Fibroblast of skin of scalp (primary cell): ENCODE measurements at regions not wholly inside any gene's neighbourhood (a gene's known extent, or its start where the extent isn't known, plus 50 kb on each side); places are given as distances from the start of the nearest gene placed in this dataset.

Experiments used
- DNase-seq: peaks from one replicate; pipeline ENCODE4 v3.0.0-alpha.2; 2013

DNA sequence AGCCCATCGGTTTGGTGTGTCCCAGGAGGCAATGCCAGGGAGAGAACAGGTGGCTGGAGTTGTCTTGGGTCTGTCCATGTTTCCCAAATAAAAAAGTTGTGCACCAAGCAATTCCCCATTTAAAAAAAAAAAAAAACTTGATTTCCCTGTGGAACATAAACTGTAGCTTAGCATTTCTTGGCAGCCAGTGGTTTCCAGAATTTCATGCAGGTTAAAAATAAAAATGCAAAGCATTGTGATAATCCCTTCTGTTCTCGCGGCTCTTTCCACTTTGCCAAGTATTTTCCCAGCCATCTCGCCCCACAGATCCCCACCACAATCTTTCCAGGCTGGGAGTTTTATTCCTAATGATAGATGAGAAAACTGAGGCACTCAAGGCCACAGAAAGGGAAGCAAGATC lies 51.4 kb upstream of the MSX1 start:
- no peak for DNase-seq

DNA sequence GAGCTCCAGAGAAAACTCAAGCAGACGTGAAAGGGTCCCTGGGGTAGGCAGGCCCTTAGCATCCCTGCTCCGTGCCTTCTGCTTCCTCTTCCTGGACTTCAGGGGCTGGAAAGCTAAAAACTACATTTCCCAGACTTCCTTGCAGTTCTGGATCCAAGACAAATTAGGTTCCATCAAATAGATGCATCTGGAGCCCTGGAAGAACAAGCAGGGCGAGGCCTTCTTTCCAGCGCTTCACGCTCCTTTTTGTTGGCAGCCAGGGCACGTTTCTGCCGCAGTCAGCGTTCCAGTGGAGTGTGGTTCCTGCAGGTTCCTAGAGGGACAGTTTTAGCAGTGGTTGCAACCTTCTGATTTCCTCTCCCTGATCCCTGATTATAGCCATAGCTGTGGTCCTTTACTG lies 53.6 kb upstream of the MSX1 start:
- DNase-seq, result no peak

DNA sequence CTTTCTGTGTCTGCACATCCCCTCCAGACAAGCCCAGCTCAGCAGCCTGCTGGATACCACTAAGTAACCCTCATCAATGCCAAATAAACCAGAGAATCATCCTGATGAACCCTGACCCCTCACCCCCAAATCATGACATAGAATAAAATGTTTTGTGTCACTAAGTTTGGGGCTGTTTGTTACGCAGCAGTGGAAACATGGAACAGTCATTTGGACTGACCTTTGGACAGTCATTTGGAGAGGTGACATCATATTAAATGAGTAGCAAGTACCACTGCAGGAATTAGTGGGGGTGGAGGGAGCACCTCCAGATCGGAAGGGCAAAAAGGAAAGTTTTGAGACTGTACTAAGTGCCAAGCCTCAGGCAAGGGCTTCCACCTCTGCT lies 55.6 kb upstream of the MSX1 start:
- DNase-seq, result no peak

DNA sequence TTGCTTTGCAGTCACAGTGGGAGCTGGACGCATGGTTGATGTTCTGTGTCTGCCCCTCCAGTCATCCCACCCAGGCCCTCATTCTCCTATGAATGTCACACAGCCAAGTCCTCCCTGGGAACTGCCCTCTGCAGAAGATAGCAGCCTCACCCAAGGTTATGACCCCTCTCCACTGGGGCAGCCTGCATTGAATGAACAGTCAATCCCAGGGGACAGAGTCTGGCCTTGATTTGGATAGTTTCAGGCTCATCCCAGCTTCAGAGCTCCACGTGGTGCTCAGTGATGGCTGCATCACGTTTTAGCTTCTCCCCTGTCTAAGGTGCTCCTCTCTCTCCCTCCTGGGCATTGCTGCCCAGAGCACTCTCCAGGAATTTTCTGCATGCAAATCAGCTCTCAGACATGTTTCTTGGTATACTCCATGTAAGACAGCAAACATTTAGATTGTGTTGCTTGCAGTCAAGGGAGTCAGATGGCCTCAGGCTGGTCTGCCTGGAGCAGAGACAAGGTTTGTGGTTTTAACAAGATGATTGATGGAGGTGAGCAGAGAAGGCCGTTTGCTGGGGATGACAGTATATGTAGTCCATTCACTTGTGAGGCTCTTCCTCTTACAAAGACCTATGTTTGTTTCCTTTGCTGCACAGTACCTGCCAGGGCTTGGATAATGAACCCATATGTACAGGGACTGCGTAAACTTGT lies 56.1 kb upstream of the MSX1 start:
- DNase-seq, result no peak

DNA sequence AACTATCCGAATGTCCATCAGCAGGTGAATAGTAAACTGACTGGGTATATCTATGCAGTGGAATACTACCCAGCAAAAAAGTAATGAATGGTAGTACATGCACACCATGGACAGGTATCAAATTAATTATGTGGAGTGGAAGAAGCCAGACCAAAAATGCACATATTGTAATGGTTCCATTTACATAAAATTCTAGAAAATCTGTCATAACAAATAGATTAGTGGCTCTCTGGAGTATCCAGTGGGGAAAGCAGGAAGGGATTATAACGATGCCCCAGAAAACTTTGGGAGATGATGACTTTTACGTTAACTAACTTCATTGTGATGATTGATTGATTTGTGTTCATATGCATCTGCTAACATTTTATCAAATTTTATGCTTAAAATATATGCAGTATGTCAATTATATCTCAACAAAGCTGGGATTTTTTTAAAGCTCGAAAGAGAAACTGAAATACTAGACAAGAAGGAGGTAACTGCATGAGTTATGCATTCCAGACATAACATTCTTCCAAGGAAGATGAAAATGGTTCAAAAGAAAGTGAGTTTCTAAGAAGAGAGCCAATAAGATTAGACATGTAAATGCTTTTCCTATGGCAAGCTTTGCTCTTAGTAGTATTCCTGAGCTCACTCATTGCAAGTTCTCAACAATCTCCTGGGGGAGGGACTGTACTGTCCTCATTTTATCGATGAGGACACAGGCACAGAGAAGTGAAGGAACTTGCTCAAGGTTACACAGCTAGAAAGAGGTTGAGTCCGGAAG lies 58.6 kb upstream of the MSX1 start:
- DNase-seq, result peak; percentile 78

DNA sequence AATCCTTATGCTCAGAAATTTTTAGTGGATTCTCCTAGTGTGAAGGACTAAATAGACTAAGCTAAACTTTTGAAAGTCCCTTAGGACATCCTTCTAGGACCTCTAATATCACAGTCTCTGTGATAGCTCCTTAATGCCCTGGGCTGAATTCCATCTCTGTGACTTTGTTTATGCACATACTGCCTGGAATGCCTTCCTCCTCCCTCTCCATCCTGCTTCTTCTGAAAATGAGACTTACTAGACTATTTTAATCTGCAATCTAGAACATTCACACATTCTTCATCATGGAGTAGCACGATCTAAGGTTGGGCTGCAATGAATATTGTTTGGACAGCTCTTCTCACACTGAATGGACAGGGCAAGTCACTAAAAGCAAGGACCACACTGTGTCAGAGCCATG lies 65.0 kb upstream of the MSX1 start:
- peak; percentile 60 for DNase-seq

DNA sequence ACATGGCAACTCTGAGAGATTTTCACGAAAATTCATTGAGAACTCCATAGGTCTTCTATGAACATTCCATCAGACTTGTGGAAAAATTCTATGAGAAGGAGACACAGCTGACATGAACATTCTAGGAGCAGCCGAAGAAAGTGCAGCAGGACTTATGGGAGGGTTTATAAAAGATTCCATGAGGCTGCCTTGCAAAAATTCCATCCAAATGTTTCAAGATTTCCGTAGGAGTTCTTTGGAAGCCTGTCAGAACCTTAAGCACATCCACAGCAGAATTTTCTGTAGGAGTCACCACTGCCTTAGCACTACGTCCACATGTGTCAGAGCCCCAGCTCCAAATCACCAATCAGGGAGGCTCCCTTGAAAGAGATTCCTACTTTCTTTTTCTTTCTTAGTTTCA lies 67.0 kb upstream of the MSX1 start:
- DNase-seq, result peak; percentile 95

DNA sequence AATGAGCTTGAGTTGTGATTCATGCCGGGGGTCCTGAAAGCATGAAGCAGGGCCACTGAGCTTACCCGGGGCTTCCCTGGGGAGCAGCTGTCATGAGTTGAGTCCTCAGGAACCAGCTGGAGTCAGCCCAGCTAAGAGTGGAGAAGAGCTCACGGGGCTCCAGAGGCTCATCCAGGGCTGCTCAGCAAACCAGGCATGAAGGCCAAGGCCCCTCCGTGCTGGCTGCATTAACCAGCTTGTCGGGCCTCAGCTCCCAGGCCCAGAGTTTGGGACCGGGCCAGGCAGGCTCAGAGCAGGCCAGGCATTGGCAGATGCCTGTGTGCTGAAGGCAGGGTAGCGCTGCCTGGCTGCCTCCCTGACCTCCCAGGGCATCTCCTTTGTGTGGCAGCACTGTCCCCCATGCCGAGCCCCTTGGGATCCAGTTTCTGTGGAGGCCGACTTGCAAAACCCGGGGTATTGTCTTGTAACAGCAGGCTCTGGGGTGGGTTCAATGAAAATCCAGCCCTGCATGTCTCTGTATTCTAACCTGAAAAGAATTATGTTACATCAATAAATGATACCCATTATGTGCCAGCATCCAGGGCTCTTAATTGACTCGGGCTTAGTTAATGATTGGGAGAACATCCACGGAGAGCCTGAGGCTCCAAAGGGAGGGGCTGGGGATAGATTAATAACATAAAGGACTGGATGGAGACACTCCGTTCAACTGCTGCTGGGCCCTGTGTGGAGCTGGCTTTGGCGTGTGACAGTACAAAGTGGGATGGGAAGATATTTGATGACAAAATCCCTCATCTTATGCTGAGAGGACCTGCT lies 68.0 kb upstream of the MSX1 start:
- DNase-seq, result peak; percentile 96

DNA sequence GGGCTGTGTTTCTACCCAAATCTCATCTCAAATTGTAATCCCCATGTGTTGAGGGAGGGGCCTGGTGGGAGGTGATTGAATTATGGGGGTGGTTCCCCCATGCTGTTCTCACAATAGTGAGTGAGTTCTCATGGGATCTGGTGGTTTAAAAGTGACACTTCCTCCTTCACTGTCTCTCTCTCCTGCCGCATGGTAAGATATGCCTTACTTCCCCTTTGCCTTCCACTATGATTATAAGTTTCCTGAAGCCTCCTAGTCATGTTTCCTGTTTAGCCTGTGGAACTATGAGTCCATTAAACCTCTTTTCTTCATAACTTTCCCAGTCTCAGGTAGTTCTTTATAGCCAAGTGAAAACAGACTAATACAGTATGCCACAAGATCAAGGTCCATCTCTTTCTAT lies 70.0 kb upstream of the MSX1 start:
- DNase-seq, result no peak

DNA sequence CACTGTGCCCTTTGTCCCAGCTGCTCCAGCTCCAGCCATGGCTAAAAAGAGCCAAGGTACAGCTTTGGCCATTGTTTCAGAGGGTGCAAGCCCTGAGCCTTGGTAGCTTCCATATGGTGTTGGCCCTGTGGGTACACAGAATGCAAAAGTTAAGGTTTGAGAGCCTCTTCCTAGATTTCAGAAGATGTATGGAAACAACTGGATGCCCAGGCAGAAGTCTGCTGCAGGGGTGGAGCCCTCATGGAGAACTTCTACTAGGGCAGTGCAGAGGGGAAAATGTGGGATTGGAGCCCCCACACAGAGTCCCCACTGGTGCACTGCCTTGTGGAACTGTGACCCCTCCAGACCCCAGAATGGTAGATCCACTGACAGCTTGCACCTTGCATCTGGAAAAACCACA lies 70.9 kb upstream of the MSX1 start:
- DNase-seq, result no peak

DNA sequence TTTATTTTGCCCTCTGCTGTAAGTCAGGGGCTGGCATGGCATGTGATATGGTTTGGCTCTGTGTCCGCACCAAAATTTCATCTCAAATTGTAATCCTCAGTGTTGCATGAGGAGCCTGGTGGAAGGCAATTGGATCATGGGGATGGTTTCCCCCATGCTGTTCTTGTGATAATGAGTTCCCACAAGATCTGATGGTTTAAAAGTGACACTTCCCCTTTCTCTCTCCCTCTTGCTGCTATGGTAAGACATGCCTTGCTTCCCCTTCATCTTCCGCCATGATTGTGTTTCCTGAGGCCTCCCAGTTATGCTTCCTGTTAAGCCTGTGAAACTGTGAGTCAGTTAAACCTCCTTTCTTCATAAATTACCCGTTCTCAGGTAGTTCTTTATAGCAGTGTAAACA lies 72.0 kb upstream of the MSX1 start:
- DNase-seq, result no peak

DNA sequence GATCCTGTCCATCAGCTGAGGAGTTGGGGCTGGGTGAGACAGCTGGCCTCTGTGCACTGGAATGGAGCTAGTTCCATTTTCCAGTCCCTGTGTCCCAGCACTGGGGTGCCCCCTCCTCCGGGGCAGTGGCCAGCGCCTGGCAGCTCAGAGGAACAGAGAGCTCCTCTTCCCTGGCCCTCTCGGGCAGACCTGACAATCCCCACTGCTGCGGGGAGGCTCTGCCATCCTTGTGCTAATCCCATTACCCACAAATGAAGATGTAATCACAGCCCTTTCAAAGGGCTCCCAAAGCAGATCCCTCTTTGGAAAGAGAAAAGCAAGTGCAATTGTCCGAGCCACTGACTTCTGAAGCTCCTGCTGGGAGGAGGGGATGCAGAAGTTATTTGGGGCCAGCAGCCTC lies 75.1 kb upstream of the MSX1 start:
- no peak for DNase-seq

DNA sequence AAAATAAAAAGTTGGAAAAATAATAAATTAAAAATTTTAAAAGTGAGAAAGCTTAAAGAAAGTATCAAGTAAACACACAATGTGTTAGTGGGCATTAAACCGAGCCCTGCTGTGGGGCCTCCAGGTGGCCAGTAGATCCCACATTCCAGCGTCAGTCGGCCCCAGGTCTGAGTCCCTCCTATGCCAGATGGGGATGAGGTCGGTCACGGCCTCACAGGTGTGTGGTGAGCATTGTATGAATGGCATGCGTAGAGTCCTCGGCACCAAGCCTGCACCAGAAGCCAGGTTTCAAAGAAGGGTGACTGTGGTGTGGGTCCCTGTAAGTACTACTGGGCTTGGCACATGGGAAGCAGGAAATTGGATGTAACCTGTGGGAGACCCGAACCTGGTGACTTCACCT lies 75.6 kb upstream of the MSX1 start:
- no peak for DNase-seq

DNA sequence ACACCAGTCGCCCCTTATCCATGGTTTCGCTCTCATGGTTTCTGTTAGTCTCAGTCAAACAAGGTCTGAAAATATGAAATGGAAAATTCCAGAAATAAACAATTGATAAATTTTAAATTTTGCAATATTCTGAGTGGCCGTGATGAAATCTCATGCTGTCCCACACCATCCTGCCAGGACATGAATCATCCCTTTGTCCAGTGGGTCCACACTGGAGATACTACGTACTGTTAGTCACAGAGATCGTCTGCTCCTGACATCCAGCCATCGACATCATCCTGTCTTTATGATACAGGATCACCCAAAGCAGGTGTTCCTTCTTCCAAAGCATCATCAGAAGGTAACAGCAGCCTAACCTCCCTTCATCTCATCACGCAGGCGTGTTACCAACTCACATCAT lies 76.5 kb upstream of the MSX1 start:
- peak; percentile 38 for DNase-seq

DNA sequence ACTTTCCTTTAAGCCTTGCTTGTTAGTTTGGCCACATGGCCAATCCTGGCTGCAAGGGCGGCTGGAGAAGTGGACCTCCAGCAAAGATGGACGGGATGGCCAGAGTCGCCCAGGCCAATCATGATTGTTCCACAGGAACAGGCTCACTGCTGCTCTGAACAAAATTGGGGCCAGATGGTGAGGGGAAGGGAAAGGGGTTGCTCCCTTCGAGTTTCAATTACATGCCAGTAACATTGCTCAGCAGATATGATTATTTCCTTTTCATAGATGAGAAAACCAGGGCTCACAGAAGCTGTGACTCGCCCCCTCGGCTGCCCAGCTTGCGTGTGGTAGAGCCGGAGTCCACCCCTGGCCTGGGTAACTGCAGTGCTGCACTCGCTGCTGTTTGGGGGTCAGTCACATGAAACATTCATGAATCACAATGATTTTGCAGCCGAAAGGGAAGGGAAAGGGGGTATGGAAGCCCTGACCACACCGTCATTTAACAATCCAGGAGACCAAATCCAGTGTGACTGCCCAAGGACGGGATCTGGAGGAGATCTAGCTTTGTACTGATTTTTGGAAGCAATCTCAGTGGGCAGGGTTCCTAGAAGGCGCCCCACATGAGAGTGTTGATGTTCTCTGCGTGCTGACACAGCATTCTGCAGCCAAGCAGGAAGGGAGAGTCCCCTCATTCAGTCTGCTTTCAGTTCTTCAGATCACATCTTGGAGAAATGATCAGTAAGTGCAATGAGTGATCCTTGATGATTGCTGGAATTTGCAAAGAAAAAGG lies 77.3 kb upstream of the MSX1 start:
- peak; percentile 86 for DNase-seq

DNA sequence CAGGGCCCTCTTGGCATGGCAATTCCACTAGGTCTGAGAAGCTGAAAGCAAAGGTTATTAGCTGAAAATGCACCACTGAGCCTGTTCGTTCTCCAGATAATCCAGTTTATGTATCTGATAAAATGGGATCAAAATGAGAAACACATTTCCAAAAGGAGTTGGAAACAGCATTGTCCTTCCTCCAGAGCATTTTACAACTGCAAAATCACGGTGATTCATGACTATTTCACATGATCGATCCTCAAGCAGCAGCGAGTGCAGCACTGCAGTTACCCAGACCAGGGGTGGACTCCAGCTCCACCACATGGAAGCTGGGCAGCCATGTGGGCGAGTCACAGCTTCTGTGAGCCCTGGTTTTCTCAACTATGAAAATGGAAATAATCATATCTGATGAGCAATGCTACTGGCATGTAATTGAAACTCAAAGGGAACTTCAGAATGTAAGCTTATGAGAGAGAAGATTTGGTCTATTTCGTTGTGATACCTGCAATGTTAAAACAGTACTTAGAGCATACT lies 78.7 kb upstream of the MSX1 start:
- DNase-seq, result peak; percentile 90

DNA sequence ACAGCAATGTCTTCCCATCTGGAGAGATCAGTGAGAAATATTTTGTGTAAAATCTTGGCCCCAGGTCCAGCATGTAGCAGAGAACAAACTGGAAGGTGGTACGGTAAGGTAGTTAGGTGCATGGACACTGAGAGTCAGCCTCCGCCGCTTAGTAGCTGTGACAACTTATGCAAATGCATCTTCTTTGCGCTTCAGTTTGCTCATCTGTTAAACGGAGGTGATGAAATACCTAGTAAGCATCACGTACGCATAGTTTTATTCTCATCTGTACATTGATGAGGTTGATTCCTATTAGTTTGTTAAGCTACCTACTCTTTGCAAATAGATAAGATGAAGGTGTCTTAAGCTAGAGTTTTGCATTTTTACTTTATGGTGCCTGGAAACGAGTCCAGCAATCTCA lies 80.0 kb upstream of the MSX1 start:
- DNase-seq, result no peak

DNA sequence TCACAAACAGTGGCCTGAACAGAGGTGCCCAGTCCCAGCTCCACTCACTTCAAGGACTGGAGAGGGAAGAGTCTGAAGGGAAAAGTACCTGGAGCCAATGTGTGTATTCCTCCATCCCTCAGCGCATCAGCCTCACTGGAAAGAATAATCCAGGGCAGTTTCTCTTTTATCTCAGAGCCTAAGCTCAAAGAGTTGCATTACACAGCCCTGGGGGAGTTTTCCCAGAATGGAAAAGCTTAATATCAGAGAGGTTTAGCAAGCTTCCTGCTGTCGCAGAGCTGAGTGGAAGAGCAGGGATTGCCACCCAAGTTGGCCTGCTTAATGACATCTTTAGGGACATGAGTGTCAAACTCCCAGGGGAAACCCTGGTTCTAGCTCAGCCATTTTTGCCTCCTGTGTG lies 80.4 kb upstream of the MSX1 start:
- DNase-seq, result no peak

DNA sequence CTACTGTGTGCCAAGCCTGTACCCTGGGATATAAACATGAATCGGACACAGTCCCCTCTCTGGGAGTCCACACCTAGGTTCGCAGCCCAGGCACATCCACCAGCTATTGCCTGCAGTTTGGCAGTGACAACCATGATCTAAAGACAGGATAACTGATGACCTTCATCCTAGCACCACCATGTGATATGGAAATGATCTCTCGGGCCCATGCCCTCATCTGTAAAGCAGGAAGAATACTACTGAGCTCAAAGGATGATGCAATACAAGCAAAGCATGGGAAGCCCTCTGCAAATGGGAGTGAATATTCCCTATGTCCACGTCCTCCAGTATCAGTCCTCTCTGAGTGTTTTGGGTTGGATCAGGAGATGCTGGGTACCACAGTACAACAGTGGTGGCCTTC lies 80.9 kb upstream of the MSX1 start:
- DNase-seq, result peak; percentile 25

DNA sequence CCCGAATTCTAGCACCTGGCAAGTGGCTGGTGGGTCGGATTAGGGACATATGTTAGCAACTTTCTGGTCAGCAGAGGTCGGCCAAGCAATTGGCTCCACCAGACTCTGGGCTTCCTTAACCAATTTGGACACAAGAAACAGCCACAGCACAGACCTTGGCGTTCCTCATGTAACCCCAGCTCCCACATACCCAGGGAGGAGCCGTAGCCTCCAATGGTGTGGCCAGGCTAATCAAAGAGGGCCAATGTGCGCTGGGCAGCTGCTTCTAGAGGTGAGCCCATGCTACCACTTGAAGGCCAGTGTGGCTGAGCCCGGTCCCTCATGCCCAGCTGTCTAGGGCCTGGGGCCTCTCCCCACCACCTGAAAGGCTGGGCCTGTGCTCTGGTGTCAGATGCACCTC lies 82.5 kb upstream of the MSX1 start:
- no peak for DNase-seq

DNA sequence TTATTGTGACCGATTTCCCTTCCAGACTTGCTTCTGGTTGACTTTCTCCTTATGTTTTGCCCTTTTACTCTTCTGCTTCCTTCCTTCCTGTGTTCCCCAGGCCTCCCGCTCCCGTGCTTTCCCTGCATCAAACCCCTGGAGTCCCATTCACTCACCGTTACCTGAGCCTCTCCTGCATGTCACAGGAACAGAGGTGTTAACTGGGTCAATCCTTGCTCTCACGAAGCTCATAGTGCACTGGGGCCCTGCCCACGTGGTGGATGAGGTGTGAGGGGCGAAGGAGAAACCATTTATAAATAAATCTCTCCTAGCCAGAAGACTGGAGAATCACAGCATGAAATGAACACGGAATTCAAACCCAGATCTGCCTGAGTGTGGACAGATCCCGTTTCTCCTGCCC lies 83.1 kb upstream of the MSX1 start:
- no peak for DNase-seq

DNA sequence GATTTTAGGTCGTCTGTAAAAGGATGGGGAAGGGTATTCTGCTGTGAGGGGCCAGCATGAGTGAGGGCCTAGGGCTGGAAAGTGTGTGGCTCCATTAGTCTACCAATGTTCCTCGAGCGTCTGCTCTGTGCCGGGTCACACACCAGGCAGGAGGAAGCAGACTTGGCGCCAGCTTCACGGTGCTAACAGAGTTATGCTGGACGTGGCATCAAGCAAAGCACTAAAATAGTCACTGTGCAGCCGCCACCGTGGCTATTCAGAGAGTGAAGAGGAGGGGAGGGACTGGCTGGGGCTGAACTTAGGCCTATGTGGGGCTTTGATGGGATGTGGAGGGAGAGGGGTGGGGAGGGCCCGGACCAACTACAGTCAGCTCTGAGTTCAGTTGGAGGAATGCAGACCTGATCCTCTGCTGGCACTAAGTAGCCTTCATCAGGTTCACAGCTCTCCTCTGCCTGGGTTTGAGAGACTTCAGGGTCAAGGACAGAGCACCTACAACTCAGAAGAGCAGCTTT lies 83.9 kb upstream of the MSX1 start:
- no peak for DNase-seq

DNA sequence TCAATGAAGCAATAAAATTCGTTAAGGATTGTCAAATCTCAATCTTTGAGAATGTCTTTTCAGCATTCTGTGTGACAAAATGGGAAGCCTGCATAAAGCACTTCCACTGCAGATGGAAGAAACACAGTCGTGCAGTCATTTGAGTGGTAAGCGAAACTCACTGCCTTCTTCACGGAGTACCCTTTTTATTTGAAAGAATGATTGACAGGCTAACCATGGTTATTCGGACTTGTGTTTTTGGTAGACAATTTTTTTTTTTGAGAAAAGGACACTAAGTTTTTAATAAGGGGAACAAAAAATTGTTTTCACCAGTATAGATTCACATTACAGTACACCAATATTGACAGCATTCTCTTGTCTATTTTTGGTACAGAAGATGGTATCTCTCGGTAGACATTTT lies 86.9 kb upstream of the MSX1 start:
- no peak for DNase-seq
